GM10248 (cell line): ENCODE measurements at regions not wholly inside any gene's neighbourhood (a gene's known extent, or its start where the extent isn't known, plus 50 kb on each side); places are given as distances from the start of the nearest gene placed in this dataset.

ENCODE experiments used
- CTCF ChIA-PET: fragments of 300-600 bp; sonication (Branson Sonifier 250); formaldehyde crosslinking; extraction: SDS; loops from one replicate; lab custom pipeline; 2021; ENCODE audit warnings: antibody characterized with exemption; lab: Yijun Ruan, JAX
- POLR2A ChIA-PET: fragments of 350-650 bp; sonication (Branson Sonifier 250); formaldehyde crosslinking; extraction: SDS; loops from one replicate; lab custom pipeline; 2020; ENCODE audit warnings: antibody characterized with exemption; lab: Yijun Ruan, JAX
- DNase-seq: peaks from one replicate; pipeline ENCODE4 v3.0.0; 2012; ENCODE audit errors: extremely low spot score
- TF ChIP-seq, protein P1 (sequence below): IDR thresholded peaks from 2 replicates; pipeline ENCODE4 v1.5.1; 2012; ENCODE audit warnings: mild to moderate bottlenecking, low read depth; ENCODE audit errors: extremely low read depth, missing control alignments, control extremely low read depth

DNA sequence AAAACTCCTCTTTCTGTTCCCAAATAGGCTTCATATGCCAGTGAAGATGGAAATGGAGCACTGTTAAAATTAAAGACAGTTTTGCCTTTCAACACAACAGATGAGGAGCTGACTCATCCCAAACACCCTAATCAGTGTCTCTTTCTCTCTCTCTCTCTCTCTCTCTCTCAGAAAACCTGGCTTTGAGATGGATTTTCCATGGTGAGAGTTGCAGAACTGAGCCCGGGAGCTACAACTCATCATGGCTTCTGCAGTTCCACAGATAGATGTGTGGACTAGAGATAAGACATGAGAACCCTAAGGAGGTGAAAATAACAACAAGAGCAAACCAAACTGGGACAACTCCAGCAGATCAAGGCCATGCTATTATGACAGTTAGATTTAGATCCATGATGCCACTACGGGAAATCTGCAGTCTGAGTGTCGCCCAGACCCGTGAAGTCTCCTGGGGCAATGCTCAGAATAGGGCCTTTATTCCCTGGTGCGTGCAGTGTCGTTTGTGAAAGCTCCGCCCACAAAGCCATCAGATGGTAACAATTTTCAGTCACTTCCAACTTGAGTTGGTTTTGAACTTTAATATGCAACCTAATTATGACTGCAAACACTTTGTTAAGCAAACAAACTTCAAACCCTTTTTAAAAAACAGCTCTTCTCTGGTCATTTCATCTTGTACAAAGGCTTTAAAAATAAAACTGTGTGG, 338.2 kb upstream of the PREP start:
- no peak for DNase-seq
- TF ChIP-seq, protein P1, sequence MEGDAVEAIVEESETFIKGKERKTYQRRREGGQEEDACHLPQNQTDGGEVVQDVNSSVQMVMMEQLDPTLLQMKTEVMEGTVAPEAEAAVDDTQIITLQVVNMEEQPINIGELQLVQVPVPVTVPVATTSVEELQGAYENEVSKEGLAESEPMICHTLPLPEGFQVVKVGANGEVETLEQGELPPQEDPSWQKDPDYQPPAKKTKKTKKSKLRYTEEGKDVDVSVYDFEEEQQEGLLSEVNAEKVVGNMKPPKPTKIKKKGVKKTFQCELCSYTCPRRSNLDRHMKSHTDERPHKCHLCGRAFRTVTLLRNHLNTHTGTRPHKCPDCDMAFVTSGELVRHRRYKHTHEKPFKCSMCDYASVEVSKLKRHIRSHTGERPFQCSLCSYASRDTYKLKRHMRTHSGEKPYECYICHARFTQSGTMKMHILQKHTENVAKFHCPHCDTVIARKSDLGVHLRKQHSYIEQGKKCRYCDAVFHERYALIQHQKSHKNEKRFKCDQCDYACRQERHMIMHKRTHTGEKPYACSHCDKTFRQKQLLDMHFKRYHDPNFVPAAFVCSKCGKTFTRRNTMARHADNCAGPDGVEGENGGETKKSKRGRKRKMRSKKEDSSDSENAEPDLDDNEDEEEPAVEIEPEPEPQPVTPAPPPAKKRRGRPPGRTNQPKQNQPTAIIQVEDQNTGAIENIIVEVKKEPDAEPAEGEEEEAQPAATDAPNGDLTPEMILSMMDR = no peak

GRCh38 chr6:105739764-105740163, 336.9 kb upstream of the PREP start:
- CTCF ChIA-PET = interaction anchor here (1.2 kb wide), 1 partner anchor 484 kb away, joined by 3 read pairs; no protein-coding TSS in a partner anchor
- no peak for DNase-seq
- TF ChIP-seq, protein P1 = no peak
- POLR2A ChIA-PET = no interaction called here

More for the DNA sequence above, 338.2 kb upstream of the PREP start:
- ChIA-PET CTCF (interaction anchor here (1.2 to 1.3 kb wide), 2 partner anchors 100 to 483 kb away, joined by 3 read pairs; no protein-coding TSS in a partner anchor), POLR2A (no interaction called here)

GRCh38 chr6:105733556-105734162, 330.8 kb upstream of the PREP start:
- TF ChIP-seq, protein P1 = peak; percentile 17
- DNase-seq = no peak
- ChIA-PET POLR2A (no interaction called here), CTCF (interaction anchor here (0.8 to 1.5 kb wide), 2 partner anchors 108 to 301 kb away, joined by 3 to 4 read pairs; no protein-coding TSS in a partner anchor)

DNA sequence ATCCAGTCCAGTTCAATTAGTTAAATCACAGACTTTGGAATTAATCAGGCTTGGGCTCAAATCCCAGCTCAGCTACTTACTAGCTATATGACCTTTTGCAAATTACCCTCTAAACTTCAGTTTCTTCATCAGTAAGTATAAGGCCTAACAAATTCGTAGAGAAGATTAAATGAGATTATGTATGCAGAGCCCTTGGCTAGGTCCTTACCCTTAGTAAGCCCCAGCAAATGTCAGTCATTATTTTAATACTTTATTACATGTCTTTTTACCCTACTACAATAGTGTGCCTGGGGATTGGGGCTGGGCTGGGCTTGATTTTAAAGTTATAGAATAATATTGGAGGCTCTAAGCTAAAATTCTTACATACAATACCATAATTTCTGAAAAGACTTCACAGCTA, 326.1 kb upstream of the PREP start:
- POLR2A ChIA-PET = no interaction called here
- TF ChIP-seq, protein P1 = no peak
- CTCF ChIA-PET = interaction anchor here (1.6 kb wide), 1 partner anchor 8 kb away, joined by 4 read pairs; no protein-coding TSS in a partner anchor

DNA sequence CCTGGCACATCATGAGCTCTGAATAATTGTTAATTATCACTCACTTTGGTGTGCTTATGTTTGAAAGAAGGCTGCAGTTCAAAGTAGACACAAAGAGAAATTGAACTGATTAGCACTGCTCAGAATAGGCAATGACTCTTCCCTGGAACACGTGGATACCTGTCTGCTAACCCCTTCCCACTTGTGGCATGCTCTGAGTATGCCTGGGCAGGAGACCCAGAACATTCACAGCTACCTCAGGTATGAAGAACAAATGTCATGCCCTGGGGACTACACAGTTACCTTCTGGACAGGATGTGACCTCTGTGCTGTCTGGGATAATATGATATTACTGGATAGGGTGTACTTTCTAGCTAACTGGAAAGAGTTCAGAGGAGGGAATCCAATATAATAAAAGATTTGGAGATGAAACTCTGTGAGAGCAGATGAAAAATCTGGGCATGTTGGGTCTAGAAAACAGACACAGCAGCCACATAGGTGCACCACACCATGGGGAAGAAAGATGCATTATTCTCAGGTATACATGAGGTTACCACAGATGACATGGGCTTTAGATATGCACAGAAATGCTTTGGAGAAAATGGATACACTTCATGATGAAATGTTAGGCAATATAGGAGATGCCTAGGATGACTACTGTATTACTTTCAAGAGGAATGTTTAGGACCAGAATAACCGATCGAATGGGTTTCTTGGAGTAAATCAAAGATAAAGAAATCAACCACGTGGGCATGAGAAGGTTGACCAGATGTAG, 324.2 kb upstream of the PREP start:
- ChIA-PET POLR2A (no interaction called here), CTCF (interaction anchor here (1.0 to 1.4 kb wide), 5 partner anchors 12 to 51 kb away, joined by 3 read pairs; no protein-coding TSS in a partner anchor)
- no peak for DNase-seq
- TF ChIP-seq, protein P1 = no peak

More for the DNA sequence above, 326.1 kb upstream of the PREP start:
- no peak for DNase-seq

DNA sequence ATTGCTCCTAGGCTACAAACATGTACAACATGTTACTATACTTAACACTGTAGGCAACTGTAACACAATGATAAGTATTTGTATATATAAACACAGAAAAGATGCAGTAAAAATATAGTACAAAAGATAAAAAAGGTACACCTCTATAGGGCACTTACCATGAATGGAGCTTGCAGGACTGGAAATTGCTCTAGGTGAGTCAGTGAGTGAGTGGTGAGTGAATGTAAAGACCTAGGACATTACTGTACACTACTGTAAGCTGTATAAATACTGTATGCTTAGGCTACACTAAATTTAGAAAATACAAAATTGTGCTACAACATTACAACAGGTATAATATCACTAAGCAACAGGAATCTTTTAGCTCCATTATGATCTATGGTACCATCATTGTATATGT, 312.0 kb upstream of the PREP start:
- ChIA-PET POLR2A (no interaction called here), CTCF (interaction anchor here (1.1 kb wide), 1 partner anchor 38 kb away, joined by 3 read pairs; no protein-coding TSS in a partner anchor)
- TF ChIP-seq, protein P1 = no peak
- no peak for DNase-seq
